ENCODE measurements at regions not wholly inside any gene's neighbourhood (a gene's known extent, or its start where the extent isn't known, plus 50 kb on each side); places are given as distances from the start of the nearest gene placed in this dataset.
"Not testable (repeated sequence)": the region's sequence is repeated elsewhere in the genome, so short reads cannot be mapped to it uniquely, and the experiment has no call there.

GRCh38 chr5:12745537-12745936, 841.3 kb upstream of the CTNND2 start:
- DNase-seq (ENCODE audit: low spot score): no peak

GRCh38 chr5:12743582-12743981, 839.3 kb upstream of the CTNND2 start:
- no peak for DNase-seq (ENCODE audit: low spot score)

GRCh38 chr5:12730354-12730753, 826.1 kb upstream of the CTNND2 start:
- DNase-seq (ENCODE audit: low spot score): no peak

GRCh38 chr5:12716664-12717063, 812.4 kb upstream of the CTNND2 start:
- DNase-seq (ENCODE audit: low spot score): no peak

- DNase-seq (ENCODE audit: low spot score): no peak
Measured at GRCh38 chr5:12707560-12707959, 803.3 kb upstream of the CTNND2 start.

- DNase-seq (ENCODE audit: low spot score): no peak
Measured at GRCh38 chr5:12704955-12705354, 800.7 kb upstream of the CTNND2 start.

- no peak for DNase-seq (ENCODE audit: low spot score)
Measured at GRCh38 chr5:12703254-12703653, 799.0 kb upstream of the CTNND2 start.

- no peak for DNase-seq (ENCODE audit: low spot score)
Measured at GRCh38 chr5:12695651-12696050, 791.4 kb upstream of the CTNND2 start.

- no peak for DNase-seq (ENCODE audit: low spot score)
Measured at GRCh38 chr5:12691330-12691729, 787.1 kb upstream of the CTNND2 start.

- no peak for DNase-seq (ENCODE audit: low spot score)
Measured at GRCh38 chr5:12690361-12690760, 786.1 kb upstream of the CTNND2 start.

GRCh38 chr5:12683249-12683648, 779.0 kb upstream of the CTNND2 start:
- no peak for DNase-seq (ENCODE audit: low spot score)

- no peak for DNase-seq (ENCODE audit: low spot score)
Measured at GRCh38 chr5:12679731-12680130, 775.5 kb upstream of the CTNND2 start.

GRCh38 chr5:12675959-12676358, 771.7 kb upstream of the CTNND2 start:
- DNase-seq (ENCODE audit: low spot score): no peak

- DNase-seq (ENCODE audit: low spot score): no peak
Measured at GRCh38 chr5:12672141-12672540, 767.9 kb upstream of the CTNND2 start.

GRCh38 chr5:12669326-12669725, 765.1 kb upstream of the CTNND2 start:
- no peak for DNase-seq (ENCODE audit: low spot score)

GRCh38 chr5:12668564-12668963, 764.3 kb upstream of the CTNND2 start:
- DNase-seq (ENCODE audit: low spot score): no peak

- DNase-seq (ENCODE audit: low spot score): not testable (repeated sequence)
Measured at GRCh38 chr5:12667818-12668217, 763.6 kb upstream of the CTNND2 start.

GRCh38 chr5:12665772-12666171, 761.5 kb upstream of the CTNND2 start:
- DNase-seq (ENCODE audit: low spot score): not testable (repeated sequence)

GRCh38 chr5:12662545-12663314, 758.5 kb upstream of the CTNND2 start:
- no peak for DNase-seq (ENCODE audit: low spot score)

GRCh38 chr5:12661617-12662370, 757.5 kb upstream of the CTNND2 start:
- DNase-seq (ENCODE audit: low spot score): no peak

- not testable (repeated sequence) for DNase-seq (ENCODE audit: low spot score)
Measured at GRCh38 chr5:12660279-12661107, 756.2 kb upstream of the CTNND2 start.

- no peak for DNase-seq (ENCODE audit: low spot score)
Measured at GRCh38 chr5:12659686-12660085, 755.4 kb upstream of the CTNND2 start.

Data from AG20443 (cell line).